Ishikawa (cell line): ENCODE measurements at regions not wholly inside any gene's neighbourhood (a gene's known extent, or its start where the extent isn't known, plus 50 kb on each side); places are given as distances from the start of the nearest gene placed in this dataset.

Experiments used
- CEBPB ChIP-seq: IDR thresholded peaks from 2 replicates; pipeline ENCODE4 v1.6.1; 2012
- EGR1 ChIP-seq: IDR thresholded peaks from 2 replicates; pipeline ENCODE4 v1.6.1; 2012
- EP300 ChIP-seq: IDR thresholded peaks from 2 replicates; pipeline ENCODE4 v1.6.1; 2012; ENCODE audit warnings: borderline replicate concordance
- FOXM1 ChIP-seq: IDR thresholded peaks from 2 replicates; pipeline ENCODE4 v1.6.1; 2012; ENCODE audit warnings: low read depth, borderline replicate concordance
- MAX ChIP-seq: IDR thresholded peaks from 2 replicates; pipeline ENCODE4 v1.6.1; 2012
- NFIC ChIP-seq: IDR thresholded peaks from 2 replicates; pipeline ENCODE4 v1.6.1; 2012
- REST ChIP-seq: IDR thresholded peaks from 2 replicates; pipeline ENCODE4 v1.6.1; 2012; ENCODE audit warnings: low read depth, mild to moderate bottlenecking
- TCF12 ChIP-seq: IDR thresholded peaks from 2 replicates; pipeline ENCODE4 v1.6.1; 2012; ENCODE audit warnings: low read depth
- YY1 ChIP-seq: IDR thresholded peaks from 2 replicates; pipeline ENCODE4 v1.6.1; 2012; ENCODE audit warnings: low read depth

DNA sequence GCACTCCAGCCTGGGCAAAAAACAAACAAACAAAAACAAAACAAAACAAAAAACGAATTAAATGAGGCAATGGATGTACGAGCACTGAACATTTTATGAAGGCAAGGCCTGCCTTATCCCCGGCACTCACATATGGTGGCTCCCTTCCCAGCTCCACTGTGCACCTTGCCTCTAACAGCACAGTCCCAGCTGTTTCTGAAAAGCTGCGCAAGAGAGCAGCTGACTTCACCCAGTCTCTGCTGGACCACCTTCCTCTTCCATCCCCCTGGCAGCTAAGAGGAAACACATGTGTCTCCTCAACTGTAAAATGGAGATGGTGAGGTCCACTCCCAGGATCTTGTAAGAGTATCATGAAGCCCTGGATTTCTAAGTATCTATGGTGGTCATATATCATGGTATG is 100.7 kb downstream of the KLF4 start:
- TF ChIP-seq REST (no peak), EP300 (no peak), YY1 (no peak), MAX (no peak), FOXM1 (no peak), EGR1 (no peak), NFIC (no peak), TCF12 (no peak), CEBPB (no peak)
